NCI-H748 (cell line): ENCODE measurements at regions not wholly inside any gene's neighbourhood (a gene's known extent, or its start where the extent isn't known, plus 50 kb on each side); places are given as distances from the start of the nearest gene placed in this dataset.
A peak's percentile ranks its signal among the peaks of the same experiment; 100 is the strongest.

Experiments
- DNase-seq: peaks from one replicate; lab custom pipeline; 2025; ENCODE audit not compliant: unreplicated experiment; lab: John Stamatoyannopoulos, UW

DNA sequence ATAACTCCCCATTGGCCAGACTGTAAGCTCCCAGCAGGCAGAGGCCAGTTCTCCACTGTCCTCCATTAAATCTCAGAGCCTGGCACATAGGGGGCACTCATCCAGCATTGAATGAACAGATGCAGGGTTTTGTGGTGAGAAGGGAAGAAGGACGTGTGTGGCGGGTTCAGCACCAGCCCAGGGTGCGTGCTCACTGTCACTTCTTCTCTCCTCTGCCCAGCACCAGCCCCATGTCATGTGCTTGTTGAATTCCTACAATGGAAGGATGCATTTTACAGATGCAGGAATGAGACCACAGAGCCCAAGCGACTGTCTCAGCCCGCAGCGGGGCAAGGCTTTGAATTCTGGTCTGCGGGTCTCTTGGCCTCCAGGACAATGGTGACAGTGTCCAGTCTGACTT is 149.9 kb downstream of the CEBPB start:
- no peak for DNase-seq

DNA sequence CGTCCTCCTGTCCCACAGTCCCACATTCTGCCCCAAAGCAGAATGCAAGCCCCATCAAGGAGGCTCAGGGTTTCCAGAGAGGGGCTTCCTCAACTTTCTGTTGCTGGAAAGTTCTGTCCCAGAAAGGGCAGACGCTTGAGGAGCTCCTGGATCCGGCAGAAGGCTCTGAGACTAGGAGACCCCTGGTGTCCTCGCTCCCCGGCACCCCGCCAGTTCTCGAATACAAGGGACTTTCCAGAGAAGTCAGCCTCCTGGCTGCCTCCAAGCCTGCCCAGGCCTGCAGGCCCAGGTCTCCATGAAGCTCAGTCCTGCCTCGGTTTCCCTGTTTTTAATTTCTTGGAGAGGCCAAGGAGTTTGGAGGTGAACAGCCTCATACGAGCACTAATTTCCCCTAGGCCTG is 150.4 kb downstream of the CEBPB start:
- no peak for DNase-seq

DNA sequence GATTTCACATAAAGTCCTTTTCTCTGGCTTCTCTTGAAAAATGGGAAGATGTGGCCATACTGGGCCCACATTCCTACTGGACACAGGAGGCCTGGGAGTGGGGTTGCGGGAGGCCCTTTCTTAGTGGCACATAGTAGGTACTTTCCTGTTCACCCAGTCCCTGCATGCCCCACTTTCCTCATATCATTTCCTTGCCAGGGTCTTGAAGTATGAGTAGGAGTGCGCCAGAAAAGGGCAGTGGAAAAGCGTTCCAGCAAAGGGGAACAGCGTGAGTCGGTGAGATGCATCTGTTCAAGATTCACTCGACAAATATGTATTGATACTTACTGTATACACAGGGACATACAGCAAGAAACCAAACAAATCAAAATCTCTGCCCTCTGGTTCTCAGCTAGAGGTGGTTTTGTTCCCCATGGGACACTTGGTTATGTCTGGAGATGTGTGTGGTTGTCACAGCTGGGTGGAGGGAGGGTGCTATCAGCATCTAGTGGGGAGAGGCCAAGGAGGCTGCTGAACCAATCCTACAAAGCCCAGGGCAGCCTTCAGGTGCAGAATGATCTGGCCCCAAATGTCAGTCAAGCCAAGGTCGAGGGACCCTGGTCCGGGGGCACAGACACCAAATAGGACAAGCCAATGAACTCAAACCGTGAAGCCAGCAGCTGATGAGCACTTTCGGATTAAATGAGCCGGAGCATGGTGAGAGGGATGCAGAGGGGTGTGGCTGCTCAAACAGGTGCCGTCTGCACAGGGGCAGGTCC is 151.4 kb downstream of the CEBPB start:
- DNase-seq, result no peak

- DNase-seq, result no peak
Measured at GRCh38 chr20:50342638-50343102, 152.0 kb downstream of the CEBPB start.

- DNase-seq, result no peak
Measured at GRCh38 chr20:50343125-50343489, 152.5 kb downstream of the CEBPB start.

- peak; percentile 8 for DNase-seq
Measured at GRCh38 chr20:50343490-50344179, 153.0 kb downstream of the CEBPB start.

- no peak for DNase-seq
Measured at GRCh38 chr20:50344232-50345071, 153.8 kb downstream of the CEBPB start.

DNA sequence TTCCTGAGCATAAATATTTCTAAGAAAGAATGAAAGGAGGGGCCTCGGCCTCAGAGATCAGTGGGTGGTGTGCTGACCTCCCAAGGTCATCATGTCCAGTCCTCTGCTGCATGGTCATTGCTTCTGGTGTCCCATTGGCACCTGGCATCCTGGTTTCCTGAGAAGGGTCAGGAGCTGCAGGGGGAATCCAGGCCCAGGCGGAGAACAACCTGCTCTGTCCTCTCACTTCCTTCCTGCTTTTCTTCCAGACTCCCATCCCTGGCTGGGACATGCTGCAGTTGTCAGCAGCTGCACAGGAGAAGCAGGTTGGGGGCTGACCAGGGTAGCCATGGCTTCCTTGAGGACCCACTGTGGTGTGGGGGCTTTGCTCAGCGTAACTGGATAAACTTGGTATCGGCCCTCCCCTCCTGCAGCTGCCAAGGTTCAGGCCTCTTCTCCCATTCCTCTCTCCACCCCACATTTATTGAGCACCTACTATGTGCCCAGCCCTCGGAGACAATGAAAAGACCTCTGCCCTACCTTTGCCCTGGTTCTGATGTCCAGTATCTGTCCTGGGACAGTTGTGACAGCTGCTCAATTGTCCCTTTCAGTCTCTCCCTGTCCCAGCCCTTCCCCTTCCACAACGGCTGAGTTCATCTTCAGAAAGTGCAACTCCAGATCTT is 155.2 kb downstream of the CEBPB start:
- no peak for DNase-seq

DNA sequence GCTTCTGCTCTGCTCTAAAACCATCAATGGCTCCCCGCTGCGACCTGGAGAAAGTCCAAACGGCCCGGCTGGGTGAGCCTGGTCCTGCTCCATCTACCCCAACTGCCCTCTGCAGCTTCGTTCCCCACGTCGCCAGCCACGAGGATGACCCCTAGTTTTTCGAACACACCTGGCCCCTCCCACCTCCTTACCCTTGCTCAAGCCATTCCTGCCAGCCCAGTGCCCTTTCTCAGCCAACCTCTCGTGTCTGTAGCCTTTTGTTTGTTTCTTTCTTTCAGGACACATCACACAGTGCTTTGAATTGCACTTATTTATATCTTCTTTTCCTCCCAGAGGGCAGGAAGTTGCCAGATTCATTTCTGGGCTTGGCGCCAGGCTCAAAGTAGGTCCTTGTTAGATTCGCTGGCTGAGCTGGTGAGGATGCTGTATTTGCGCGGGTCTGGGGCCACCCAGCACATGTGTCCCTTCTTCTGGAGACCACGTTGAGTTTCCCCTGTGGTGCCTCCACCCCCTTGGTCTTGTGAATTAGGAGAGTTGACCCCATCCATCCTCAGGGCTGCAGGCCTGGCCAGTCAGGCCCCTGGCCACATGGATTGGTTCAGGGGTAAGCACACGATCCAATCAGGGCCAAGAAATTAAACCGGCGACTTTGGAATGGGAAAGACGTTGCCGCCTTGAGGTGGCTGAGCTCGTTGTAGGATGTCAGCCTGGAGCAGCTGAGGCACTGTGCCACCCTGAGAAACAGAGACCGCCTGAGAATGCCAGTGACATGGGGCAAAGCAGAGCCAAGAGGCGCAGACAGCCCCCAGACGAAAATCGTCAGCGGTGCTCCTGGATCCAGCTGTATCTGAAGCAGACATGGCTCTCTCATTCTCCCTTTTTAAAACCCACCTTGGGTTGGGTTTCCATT is 156.0 kb downstream of the CEBPB start:
- peak; percentile 27 for DNase-seq

GRCh38 chr20:50347284-50348063 is 156.8 kb downstream of the CEBPB start:
- no peak for DNase-seq

- no peak for DNase-seq
Measured at GRCh38 chr20:50348096-50348495, 157.5 kb downstream of the CEBPB start.

GRCh38 chr20:50350510-50351249 is 159.5 kb upstream of the PTPN1 start:
- DNase-seq, result no peak

- DNase-seq, result no peak
Measured at GRCh38 chr20:50351541-50351940, 158.6 kb upstream of the PTPN1 start.

DNA sequence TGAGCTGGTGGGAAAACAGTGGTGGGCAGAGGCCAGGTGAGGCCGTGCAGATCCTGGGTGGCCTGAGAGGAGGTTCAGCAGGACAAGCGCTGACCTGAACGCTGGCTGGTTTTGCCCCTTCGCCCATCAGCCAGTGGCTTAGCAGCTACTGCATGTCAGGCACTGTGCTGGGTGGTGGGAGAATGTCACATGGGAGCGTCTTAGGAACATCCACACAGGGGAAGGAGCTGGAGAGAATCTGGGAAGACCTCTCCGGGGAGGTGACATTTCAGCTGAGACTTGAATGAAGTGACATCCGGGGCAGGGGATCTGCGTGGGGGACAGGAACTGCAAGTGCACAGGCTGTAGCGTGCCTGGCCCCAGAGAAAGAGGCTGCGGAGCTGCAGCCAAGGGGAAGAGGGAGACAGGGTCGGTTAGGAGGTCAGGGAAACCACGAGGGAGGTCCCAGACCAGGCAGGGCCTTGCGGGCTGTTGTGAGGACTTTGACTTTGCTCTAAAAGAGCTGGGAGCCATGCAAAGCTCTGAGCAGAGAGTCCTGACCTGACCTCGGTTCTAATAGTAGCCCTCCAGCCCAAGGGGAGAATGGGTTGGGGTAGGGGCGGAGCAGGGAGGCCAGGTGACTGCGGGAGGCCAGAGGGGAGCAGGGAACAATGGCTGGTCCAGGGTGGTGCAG is 156.8 kb upstream of the PTPN1 start:
- no peak for DNase-seq

GRCh38 chr20:50354721-50355589 is 155.2 kb upstream of the PTPN1 start:
- DNase-seq, result no peak

DNA sequence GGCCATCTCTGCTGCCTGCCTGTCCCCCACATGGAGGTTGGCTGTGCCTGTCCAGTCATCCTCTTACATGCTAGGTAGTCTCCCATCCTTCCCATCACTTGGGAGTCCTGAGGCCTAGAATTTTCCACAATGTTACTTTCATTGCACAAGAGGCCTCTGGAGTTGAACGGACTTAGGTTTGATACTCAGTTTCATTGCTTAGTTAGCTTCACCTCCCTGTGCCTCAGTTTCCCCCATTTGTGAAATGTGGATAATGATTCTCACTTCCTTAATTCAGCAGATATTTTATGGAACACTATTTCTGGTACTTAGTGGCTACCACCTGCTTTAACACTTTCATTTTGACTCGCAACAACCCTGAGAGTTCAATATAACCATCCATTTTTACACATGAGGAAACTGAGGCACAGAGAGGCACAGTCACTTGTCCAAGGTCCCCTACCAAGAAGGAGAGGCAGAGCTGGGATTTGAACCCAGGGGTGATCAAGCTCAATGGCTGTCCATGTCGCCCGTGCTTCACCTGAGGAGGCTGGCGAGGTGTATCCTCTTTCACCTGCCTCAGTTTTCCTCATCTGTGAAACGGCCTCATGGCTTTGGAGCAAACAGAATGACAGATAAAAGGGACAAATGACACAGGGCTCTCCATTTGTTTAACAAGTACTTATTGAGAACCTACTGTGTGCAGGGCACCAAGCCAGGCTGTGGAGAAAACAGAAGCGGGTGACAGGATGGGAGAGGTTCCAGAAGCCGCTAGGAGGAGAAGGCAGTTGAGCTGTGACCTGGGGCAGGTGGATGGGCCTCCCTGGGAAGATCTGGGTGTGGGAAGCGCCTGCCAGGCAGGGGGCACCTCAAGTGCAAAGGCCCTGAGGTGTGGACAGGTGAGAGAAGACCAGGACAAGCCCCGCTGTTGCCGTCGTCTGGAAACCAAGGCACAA is 154.3 kb upstream of the PTPN1 start:
- no peak for DNase-seq
